Right atrium auricular region (tissue), 2 donors: ENCODE measurements at regions not wholly inside any gene's neighbourhood (a gene's known extent, or its start where the extent isn't known, plus 50 kb on each side); places are given as distances from the start of the nearest gene placed in this dataset.

ENCODE experiments used
- DNase-seq: peaks from one replicate; pipeline ENCODE4 v3.0.0-alpha.2; 2019; ENCODE audit warnings: low spot score
- H3K27ac ChIP-seq, 2 donors: fragments of 200-600 bp; sonication (generic); 1 replicate in 1 of 2; 2 replicates in 1 of 2; pipeline ENCODE4 v1.5.1; 2016 to 2019
- H3K27me3 ChIP-seq, 2 donors: fragments of 200-600 bp; sonication (generic); one replicate each; pipeline versions ENCODE4 v1.5.1 to v1.6.0; 2017 to 2019
- H3K36me3 ChIP-seq: fragments of 200-600 bp; sonication (generic); one replicate; pipeline ENCODE4 v1.5.1; 2016
- H3K4me1 ChIP-seq, 2 donors: fragments of 200-600 bp; sonication (generic); one replicate each; pipeline versions ENCODE4 v1.5.1 to v1.6.0; 2017 to 2019
- H3K4me3 ChIP-seq, 2 donors: fragments of 200-600 bp; sonication (generic); 1 replicate in 1 of 2; 2 replicates in 1 of 2; pipeline ENCODE4 v1.5.1; 2017 to 2019; ENCODE audit warnings: mild to moderate bottlenecking in 1 of 2, moderate library complexity in 1 of 2
- H3K9me3 ChIP-seq, 2 donors: fragments of 200-600 bp; sonication (generic); one replicate each; pipeline ENCODE4 v1.5.1; 2019
- TF ChIP-seq, protein P1 (sequence below), 2 donors: fragments of 200-600 bp; sonication (generic); IDR thresholded peaks; one replicate each; pipeline ENCODE4 v1.5.1; 2019; ENCODE audit warnings: antibody characterized with exemption in 2 of 2

DNA sequence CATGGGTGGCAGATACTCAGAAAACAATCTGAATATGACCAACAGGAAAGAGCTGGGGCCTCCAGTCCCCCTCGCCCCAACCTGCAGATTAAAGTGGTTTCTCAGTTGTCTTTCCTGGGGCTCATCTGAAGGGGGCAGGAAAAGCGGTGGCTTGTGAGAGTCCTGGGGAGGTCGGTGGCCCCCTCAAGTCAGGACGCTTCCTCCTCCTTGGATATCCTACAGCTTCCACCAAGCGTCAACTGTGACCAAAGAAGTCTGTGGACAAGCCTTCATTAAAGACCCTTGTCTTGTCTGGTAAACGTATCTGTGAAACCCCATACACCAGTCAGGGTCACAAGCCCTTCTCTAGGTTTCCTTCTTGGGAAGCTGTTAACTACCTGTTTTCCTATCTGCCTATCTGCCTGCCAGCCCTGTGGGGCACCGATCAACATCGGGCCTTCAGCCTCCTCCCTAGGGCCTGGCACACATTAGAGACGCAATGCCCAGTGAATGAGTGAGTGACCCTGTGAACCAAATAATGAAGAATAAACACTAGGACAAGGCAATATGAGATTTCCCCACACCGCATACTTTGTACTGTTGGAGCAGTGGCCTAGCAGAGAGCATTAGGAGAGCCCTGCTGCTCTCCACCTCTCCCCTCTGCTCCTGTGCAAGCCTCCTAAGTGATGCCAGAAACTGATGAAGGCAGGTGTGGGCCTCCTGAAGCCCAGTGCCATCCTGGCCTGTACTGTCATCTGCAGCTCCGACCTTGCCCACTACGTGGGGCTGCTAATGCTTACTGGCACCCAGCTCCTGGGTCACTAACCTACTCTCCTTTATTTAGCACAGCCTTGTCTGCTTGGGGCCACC, 1317.8 kb downstream of the UQCRFS1 start:
- Histone ChIP-seq H3K36me3 (no peaks in the 10 kb centered on the region), H3K27ac (no peak overlapping the region), H3K4me1 (no peaks in the 10 kb centered on the region), H3K27me3 (no peaks in the 10 kb centered on the region), H3K4me3 (no peak overlapping the region), H3K9me3 (no peaks in the 10 kb centered on the region)
- TF ChIP-seq, protein P1, sequence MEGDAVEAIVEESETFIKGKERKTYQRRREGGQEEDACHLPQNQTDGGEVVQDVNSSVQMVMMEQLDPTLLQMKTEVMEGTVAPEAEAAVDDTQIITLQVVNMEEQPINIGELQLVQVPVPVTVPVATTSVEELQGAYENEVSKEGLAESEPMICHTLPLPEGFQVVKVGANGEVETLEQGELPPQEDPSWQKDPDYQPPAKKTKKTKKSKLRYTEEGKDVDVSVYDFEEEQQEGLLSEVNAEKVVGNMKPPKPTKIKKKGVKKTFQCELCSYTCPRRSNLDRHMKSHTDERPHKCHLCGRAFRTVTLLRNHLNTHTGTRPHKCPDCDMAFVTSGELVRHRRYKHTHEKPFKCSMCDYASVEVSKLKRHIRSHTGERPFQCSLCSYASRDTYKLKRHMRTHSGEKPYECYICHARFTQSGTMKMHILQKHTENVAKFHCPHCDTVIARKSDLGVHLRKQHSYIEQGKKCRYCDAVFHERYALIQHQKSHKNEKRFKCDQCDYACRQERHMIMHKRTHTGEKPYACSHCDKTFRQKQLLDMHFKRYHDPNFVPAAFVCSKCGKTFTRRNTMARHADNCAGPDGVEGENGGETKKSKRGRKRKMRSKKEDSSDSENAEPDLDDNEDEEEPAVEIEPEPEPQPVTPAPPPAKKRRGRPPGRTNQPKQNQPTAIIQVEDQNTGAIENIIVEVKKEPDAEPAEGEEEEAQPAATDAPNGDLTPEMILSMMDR (IDR thresholded peaks at IDR 0.05): no peak
- DNase-seq: no peak

DNA sequence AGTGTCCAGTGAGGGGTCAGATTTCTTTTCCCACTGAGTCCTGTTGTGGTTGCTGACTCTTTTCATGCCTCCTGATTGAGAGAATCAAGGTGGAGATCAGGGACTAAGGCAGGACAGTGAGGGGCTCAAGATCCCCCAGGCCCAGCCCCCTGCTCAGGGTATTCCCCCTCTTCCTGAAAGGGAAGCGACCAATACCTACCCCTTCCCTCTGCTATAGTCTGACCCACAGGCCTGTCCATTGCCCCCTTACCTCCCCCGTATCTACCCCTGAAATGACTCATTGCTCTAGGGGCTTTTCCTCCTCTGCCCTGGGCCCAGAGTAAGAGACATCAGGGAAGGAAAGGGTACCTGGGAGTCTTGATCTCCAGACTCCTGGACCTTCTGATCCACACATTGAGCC, 1320.5 kb downstream of the UQCRFS1 start:
- no peak overlapping the region for H3K27ac ChIP-seq
- H3K36me3 ChIP-seq: no peaks in the 10 kb centered on the region
- TF ChIP-seq, protein P1 (IDR thresholded peaks at IDR 0.05): no peak
- H3K27me3 ChIP-seq: no peaks in the 10 kb centered on the region
- no peaks in the 10 kb centered on the region for H3K4me1 ChIP-seq
- H3K9me3 ChIP-seq: no peaks in the 10 kb centered on the region
- H3K4me3 ChIP-seq: no peak overlapping the region
- DNase-seq: no peak

DNA sequence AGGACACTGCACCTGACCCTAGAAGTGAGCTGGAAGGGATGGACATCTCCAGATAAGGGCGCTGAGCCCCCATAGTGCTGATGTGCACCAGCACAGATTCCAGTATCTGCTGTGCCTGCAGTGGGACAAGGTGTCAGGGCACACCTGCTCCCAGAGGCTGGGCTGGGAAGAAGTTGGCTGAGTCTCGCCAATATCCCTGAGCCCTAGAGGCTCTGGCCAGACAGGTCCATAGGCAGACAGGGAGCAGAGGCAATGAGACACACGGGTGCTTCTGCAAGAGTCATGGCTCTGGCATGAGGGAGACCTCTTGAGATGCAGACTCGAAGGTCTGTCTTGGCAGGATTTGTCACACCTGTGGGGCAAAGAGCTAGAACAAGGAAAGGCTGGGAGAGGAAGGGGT, 1321.5 kb downstream of the UQCRFS1 start:
- H3K4me3 ChIP-seq: no peak overlapping the region
- no peaks in the 10 kb centered on the region for H3K36me3 ChIP-seq
- TF ChIP-seq, protein P1 (IDR thresholded peaks at IDR 0.05): no peak
- H3K27me3 ChIP-seq: no peaks in the 10 kb centered on the region
- DNase-seq: no peak
- H3K27ac ChIP-seq: no peak overlapping the region
- H3K4me1 ChIP-seq: no peaks in the 10 kb centered on the region
- H3K9me3 ChIP-seq: no peaks in the 10 kb centered on the region

DNA sequence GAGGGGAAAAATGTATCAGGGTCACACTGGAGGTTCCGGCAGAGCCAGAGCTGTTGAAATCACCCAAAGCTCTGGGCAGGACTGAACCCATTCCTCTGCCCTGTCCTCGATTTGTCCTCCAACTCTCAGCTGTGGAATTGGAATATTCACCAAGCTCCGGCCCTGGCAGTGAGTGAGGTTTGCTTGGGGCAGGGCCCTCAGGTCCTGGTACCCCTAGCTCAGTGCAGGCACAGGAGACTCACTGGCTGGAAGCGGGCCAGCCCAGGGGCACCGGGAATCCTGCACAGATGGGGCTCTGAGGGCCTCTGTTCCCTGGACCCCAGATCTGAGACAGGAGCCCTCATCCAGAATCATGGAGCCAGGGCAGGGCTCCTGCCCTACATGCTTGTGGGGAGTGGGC, 1322.3 kb downstream of the UQCRFS1 start:
- no peak for DNase-seq
- TF ChIP-seq, protein P1 (IDR thresholded peaks at IDR 0.05): no peak
- no peaks in the 10 kb centered on the region for H3K9me3 ChIP-seq
- no peak overlapping the region for H3K27ac ChIP-seq
- H3K4me1 ChIP-seq: no peaks in the 10 kb centered on the region
- no peaks in the 10 kb centered on the region for H3K36me3 ChIP-seq
- H3K27me3 ChIP-seq: no peaks in the 10 kb centered on the region
- H3K4me3 ChIP-seq: no peak overlapping the region

DNA sequence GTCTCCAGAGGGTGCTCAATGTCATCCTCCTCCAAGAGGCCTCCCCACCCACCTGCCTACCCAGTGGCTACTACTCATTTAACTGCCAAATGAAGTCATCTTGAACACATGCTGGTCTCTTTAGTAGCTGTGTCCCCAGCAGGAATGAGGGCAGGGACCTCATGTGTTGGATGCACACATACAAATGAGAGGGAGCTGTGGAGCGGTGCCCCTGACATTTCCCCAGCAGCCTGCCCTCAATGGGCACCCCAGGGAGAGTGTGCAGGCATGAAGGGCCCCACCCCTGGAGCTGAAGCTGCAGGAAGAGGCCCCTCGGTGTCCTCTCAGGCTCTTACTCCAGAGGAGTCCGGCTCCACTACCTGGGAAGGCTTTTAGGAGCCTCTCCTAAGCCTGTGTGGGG, 1322.7 kb downstream of the UQCRFS1 start:
- no peaks in the 10 kb centered on the region for H3K9me3 ChIP-seq
- H3K36me3 ChIP-seq: no peaks in the 10 kb centered on the region
- DNase-seq: no peak
- H3K27me3 ChIP-seq: no peaks in the 10 kb centered on the region
- H3K4me1 ChIP-seq: no peaks in the 10 kb centered on the region
- H3K4me3 ChIP-seq: no peak overlapping the region
- H3K27ac ChIP-seq: no peak overlapping the region
- TF ChIP-seq, protein P1 (IDR thresholded peaks at IDR 0.05): no peak

DNA sequence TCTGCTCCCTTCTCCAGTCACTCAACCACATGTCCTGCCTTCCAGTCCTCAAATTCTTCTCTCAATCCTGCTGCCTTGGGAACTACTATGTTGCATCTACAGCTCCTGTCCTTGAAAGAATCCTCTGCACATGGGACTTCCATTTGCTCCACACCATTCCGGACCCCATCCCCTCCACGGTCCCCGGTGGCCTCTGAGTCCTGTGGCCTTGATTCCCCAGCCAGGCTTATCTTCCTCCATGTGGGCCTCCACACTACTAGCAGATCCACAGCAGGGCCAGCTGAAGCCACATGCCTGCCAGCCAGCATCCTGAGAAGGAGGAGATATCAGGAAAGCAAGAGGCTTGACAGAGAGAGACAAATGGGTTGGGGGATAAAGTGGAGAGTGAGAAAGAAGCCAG, 1323.8 kb downstream of the UQCRFS1 start:
- no peak for DNase-seq
- H3K36me3 ChIP-seq: no peaks in the 10 kb centered on the region
- no peaks in the 10 kb centered on the region for H3K9me3 ChIP-seq
- H3K4me3 ChIP-seq: no peak overlapping the region
- H3K4me1 ChIP-seq: no peaks in the 10 kb centered on the region
- TF ChIP-seq, protein P1 (IDR thresholded peaks at IDR 0.05): no peak
- H3K27me3 ChIP-seq: no peaks in the 10 kb centered on the region
- no peak overlapping the region for H3K27ac ChIP-seq
